ENCODE measurements at regions not wholly inside any gene's neighbourhood (a gene's known extent, or its start where the extent isn't known, plus 50 kb on each side); places are given as distances from the start of the nearest gene placed in this dataset.

- no peak for TF ChIP-seq CTCF (IDR thresholded peaks at IDR 0.05)
- Histone ChIP-seq H3K9me3 (ENCODE audit: control insufficient read depth in 1 of 2, insufficient read depth in 1 of 2, low read length in 2 of 2) (no peaks in the 10 kb centered on the region), H3K27ac (ENCODE audit: low read depth in 1 of 2, low read length in 2 of 2) (no peak overlapping the region), H3K36me3 (ENCODE audit: insufficient read depth, low read length) (no peaks in the 10 kb centered on the region), H3K4me1 (ENCODE audit: insufficient read depth, low read length) (peaks cover 7% of the 10 kb centered on the region), H3K4me3 (ENCODE audit: low read length) (no peak overlapping the region), H3K27me3 (ENCODE audit: control insufficient read depth in 1 of 2, insufficient read depth in 2 of 2, low read length in 2 of 2) (no peaks in the 10 kb centered on the region)
- POLR2A ChIA-PET = no interaction called here
- Mint-ChIP-seq H3K4me3 (no peak overlapping the region), H3K9me3 (no peaks in the 10 kb centered on the region), H3K27ac (no peak overlapping the region), H3K27me3 (peaks cover 22% of the 10 kb centered on the region), H3K36me3 (ENCODE audit: low read depth) (no peaks in the 10 kb centered on the region), H3K4me1 (ENCODE audit: low read depth) (peaks cover 22% of the 10 kb centered on the region)
- CTCF ChIA-PET = no interaction called here
- no peak for DNase-seq
- intact Hi-C loops (cut with DNase I, micrococcal nuclease) = no loop called here
- no peak for ATAC-seq (ENCODE audit: poor library complexity)
These were observed 125.3 kb downstream of the BDH1 start for GRCh38 chr3:197430502-197430901.

- ChIA-PET POLR2A (no interaction called here), CTCF (no interaction called here)
- intact Hi-C loops (cut with DNase I, micrococcal nuclease) = no loop called here
These were observed 126.8 kb downstream of the BDH1 start for GRCh38 chr3:197428952-197429351.

GRCh38 chr3:197428117-197428801 lies 127.5 kb downstream of the BDH1 start:
- DNase-seq (peak in 12 of 14 experiments; percentile 2 to 60 (median 36)), ATAC-seq (ENCODE audit: poor library complexity) (peak; percentile 88)
- Mint-ChIP-seq H3K4me1 (ENCODE audit: low read depth) (peaks cover 22% of the 10 kb centered on the region), H3K36me3 (ENCODE audit: low read depth) (no peaks in the 10 kb centered on the region), H3K4me3 (peak overlapping the region; percentile 55), H3K27me3 (peaks cover 18% of the 10 kb centered on the region), H3K9me3 (no peaks in the 10 kb centered on the region), H3K27ac (no peak overlapping the region)
- Histone ChIP-seq H3K4me3 (ENCODE audit: low read length) (no peak overlapping the region), H3K9me3 (ENCODE audit: control insufficient read depth in 1 of 2, insufficient read depth in 1 of 2, low read length in 2 of 2) (no peaks in the 10 kb centered on the region), H3K27me3 (ENCODE audit: control insufficient read depth in 1 of 2, insufficient read depth in 2 of 2, low read length in 2 of 2) (no peaks in the 10 kb centered on the region), H3K36me3 (ENCODE audit: insufficient read depth, low read length) (no peaks in the 10 kb centered on the region), H3K27ac (ENCODE audit: low read depth in 1 of 2, low read length in 2 of 2) (no peak overlapping the region), H3K4me1 (ENCODE audit: insufficient read depth, low read length) (peaks cover 7% of the 10 kb centered on the region)
- ChIA-PET CTCF (no interaction called here), POLR2A (interaction anchor here (0.5 kb wide), 1 partner anchor 969 kb away, joined by 4 read pairs; no protein-coding TSS in a partner anchor)
- TF ChIP-seq CTCF (IDR thresholded peaks at IDR 0.05) = no peak
- intact Hi-C loops (cut with DNase I, micrococcal nuclease) = no loop called here

More at GRCh38 chr3:197428952-197429351, 126.8 kb downstream of the BDH1 start:
- no peaks in the 10 kb centered on the region for H3K27me3 ChIP-seq (ENCODE audit: control insufficient read depth in 1 of 2, insufficient read depth in 2 of 2, low read length in 2 of 2)
- Mint-ChIP-seq H3K9me3 (no peaks in the 10 kb centered on the region), H3K27ac (no peak overlapping the region), H3K36me3 (ENCODE audit: low read depth) (no peaks in the 10 kb centered on the region), H3K4me3 (no peak overlapping the region), H3K4me1 (ENCODE audit: low read depth) (peaks cover 22% of the 10 kb centered on the region), H3K27me3 (peaks cover 19% of the 10 kb centered on the region)
- H3K36me3 ChIP-seq (ENCODE audit: insufficient read depth, low read length) = no peaks in the 10 kb centered on the region
- peaks cover 7% of the 10 kb centered on the region for H3K4me1 ChIP-seq (ENCODE audit: insufficient read depth, low read length)
- H3K9me3 ChIP-seq (ENCODE audit: control insufficient read depth in 1 of 2, insufficient read depth in 1 of 2, low read length in 2 of 2) = no peaks in the 10 kb centered on the region
- no peak for ATAC-seq (ENCODE audit: poor library complexity)
- H3K27ac ChIP-seq (ENCODE audit: low read depth in 1 of 2, low read length in 2 of 2) = no peak overlapping the region
- TF ChIP-seq CTCF (IDR thresholded peaks at IDR 0.05) = no peak
- no peak for DNase-seq
- no peak overlapping the region for H3K4me3 ChIP-seq (ENCODE audit: low read length)
